NT2/D1 (cell line): ENCODE measurements at regions not wholly inside any gene's neighbourhood (a gene's known extent, or its start where the extent isn't known, plus 50 kb on each side); places are given as distances from the start of the nearest gene placed in this dataset.

Experiments
- DNase-seq: peaks from one replicate; pipeline ENCODE4 v3.0.0-alpha.2; 2011; ENCODE audit warnings: low read depth, low spot score
- H3K27me3 ChIP-seq: 2 replicates; pipeline ENCODE4 v1.6.0; 2011; ENCODE audit warnings: mild to moderate bottlenecking; ENCODE audit not compliant: insufficient read length, insufficient read depth
- H3K36me3 ChIP-seq: 2 replicates; pipeline ENCODE4 v1.6.1; 2011; ENCODE audit warnings: mild to moderate bottlenecking, low read length, mixed read lengths; ENCODE audit not compliant: insufficient read depth, insufficient read length
- H3K4me1 ChIP-seq: 2 replicates; pipeline ENCODE4 v1.5.1; 2011; ENCODE audit not compliant: insufficient read depth, insufficient read length
- H3K4me3 ChIP-seq: 2 replicates; pipeline ENCODE4 v1.5.1; 2011; ENCODE audit warnings: low read depth; ENCODE audit not compliant: insufficient read length
- H3K9ac ChIP-seq: 2 replicates; pipeline ENCODE4 v1.6.0; 2011; ENCODE audit warnings: low read depth; ENCODE audit not compliant: insufficient read length
- H3K9me3 ChIP-seq: 2 replicates; pipeline ENCODE4 v1.5.1; 2011; ENCODE audit warnings: mild to moderate bottlenecking, low read length; ENCODE audit not compliant: insufficient read depth
- SUZ12 ChIP-seq: IDR thresholded peaks from 2 replicates; pipeline ENCODE4 v1.6.1; 2011; ENCODE audit not compliant: insufficient read length, insufficient read depth; ENCODE audit errors: extremely low read depth
- YY1 ChIP-seq: IDR thresholded peaks from 2 replicates; pipeline ENCODE4 v1.6.1; 2011; ENCODE audit not compliant: insufficient read length, insufficient read depth
- ZNF274 ChIP-seq: IDR thresholded peaks from 2 replicates; pipeline ENCODE4 v1.6.1; 2011; ENCODE audit warnings: mild to moderate bottlenecking, low read depth, low read length

DNA sequence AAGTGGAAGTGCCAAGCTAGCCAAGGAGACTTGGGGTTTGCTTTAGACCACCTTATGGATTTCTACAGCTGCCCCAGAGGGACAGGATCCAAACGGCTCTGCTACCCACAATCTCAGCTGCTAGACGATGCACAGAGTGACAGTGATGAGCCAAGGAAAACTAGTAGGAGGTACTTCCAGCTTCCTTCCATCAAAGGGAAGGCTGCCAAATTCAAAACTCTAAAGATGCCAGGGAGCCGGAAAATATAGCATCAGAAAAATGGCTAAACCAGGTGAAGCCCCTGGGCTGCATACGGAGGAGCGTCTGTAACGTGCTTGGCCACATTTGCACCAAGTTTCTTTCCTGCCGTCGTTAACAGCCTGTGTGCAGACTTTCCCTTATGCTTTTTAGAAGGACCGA lies 245.5 kb upstream of the ZNF521 start:
- no peak for DNase-seq
- Histone ChIP-seq H3K36me3 (no peaks in the 10 kb centered on the region), H3K4me1 (no peaks in the 10 kb centered on the region), H3K4me3 (no peak overlapping the region), H3K9ac (no peak overlapping the region), H3K27me3 (no peaks in the 10 kb centered on the region), H3K9me3 (no peaks in the 10 kb centered on the region)
- TF ChIP-seq YY1 (no peak), SUZ12 (no peak), ZNF274 (no peak)

DNA sequence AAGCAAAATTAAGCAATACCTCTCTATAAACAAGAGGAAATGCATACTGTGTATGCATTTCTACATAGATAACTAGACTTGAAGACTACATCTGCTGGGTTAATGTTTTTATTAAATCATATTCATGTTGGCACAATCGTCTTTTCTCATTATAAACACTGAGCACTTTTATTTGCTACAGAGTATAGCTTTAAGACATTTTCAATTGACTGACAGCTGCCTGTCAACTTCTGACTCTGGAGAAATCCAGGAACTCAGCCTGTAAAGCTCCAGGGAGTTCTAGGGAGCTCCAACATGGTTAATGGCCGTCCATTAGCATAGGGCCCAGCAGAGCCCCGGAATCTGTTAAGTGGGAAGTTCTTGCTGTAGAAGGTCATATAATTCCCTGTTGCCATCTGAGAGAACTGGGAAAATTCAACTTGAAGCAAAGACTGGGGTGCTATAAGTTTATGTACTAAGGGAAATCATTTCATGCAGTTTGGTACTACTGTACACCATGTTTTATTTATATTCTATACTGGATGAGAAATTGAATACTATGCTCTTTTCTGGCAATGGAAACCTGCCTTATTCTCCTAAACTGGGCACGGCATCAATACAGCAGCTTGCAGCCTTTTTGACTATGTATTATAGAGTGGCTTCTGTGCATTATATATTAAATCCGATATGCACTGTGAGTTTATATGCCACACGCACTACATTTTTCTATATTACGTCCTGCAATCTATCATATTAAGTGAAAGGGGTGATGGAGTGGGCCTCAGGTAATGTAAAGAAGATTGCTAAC lies 243.5 kb upstream of the ZNF521 start:
- DNase-seq: no peak
- Histone ChIP-seq H3K4me1 (no peaks in the 10 kb centered on the region), H3K9me3 (no peaks in the 10 kb centered on the region), H3K9ac (no peak overlapping the region), H3K4me3 (no peak overlapping the region), H3K36me3 (no peaks in the 10 kb centered on the region), H3K27me3 (no peaks in the 10 kb centered on the region)
- TF ChIP-seq ZNF274 (no peak), SUZ12 (no peak), YY1 (no peak)

DNA sequence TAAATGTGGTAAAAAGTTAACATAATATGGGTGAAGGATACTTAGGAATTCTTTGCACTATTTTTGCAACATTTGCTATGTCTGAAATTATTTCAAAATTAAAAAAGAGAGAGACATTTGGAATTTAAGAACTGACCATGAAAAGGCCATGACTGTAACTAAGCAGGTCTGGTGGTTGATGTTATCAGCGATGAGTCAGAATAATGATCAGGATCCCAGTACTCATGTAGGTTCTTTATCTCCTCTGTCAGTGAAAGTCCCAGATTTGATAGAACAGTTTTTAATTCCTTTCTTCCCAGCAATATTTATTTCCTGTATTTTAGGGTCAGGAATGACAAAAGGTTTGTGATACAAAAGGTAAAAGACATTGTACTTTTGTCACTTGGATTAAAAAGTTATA lies 242.4 kb upstream of the ZNF521 start:
- Histone ChIP-seq H3K27me3 (no peaks in the 10 kb centered on the region), H3K9me3 (no peaks in the 10 kb centered on the region), H3K4me3 (no peak overlapping the region), H3K4me1 (no peaks in the 10 kb centered on the region), H3K9ac (no peak overlapping the region), H3K36me3 (no peaks in the 10 kb centered on the region)
- no peak for TF ChIP-seq SUZ12
- TF ChIP-seq ZNF274: no peak
- no peak for TF ChIP-seq YY1
- DNase-seq: no peak

DNA sequence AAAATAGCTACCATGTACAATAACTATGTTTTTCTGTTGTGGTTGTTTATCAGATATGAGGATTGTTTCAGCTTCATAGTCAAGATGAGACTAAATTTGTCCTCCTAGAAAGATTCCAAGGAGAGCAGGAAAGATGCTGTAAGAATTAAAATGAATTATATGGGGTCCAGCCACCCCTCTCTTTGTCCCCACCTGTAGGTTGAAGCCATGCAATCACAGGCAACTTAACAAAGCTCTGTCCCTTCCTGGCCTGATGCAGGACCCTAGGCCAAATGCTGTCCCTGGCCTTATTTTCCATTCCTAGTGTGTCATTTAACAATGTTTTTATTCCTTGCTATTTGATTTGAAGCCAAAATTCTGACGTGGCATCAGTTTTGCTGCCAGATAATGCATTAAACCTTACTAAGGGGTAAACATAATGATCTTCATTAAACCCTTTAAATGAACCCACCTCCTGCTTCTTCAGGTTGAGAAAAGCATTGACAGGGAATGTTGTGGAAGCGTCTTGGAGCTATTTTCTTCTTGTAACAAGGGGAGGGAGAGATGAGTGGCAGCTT lies 240.9 kb upstream of the ZNF521 start:
- H3K4me1 ChIP-seq: no peaks in the 10 kb centered on the region
- TF ChIP-seq ZNF274: no peak
- no peak for TF ChIP-seq YY1
- no peak for TF ChIP-seq SUZ12
- no peaks in the 10 kb centered on the region for H3K9me3 ChIP-seq
- no peaks in the 10 kb centered on the region for H3K27me3 ChIP-seq
- no peak for DNase-seq
- no peak overlapping the region for H3K4me3 ChIP-seq
- H3K36me3 ChIP-seq: no peaks in the 10 kb centered on the region
- no peak overlapping the region for H3K9ac ChIP-seq

DNA sequence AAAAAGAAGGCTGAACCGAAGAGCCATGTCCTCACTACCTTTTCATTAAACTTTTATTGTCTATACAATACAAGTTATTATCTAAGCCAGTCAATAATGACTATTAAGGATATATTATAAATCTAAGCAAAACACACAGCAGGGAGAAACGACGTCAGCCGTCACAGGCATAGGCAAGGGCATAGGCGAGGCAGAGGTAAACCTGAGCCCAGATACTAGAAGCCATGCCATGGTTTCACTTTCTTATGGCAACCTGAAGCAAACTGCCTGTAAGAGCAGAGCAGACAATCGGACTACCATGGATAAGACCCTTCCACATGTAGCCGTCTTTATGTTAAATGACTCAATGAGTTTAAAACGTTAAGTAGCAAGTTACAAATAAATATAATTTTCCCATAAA lies 238.5 kb upstream of the ZNF521 start:
- TF ChIP-seq ZNF274 (no peak), YY1 (no peak), SUZ12 (no peak)
- Histone ChIP-seq H3K4me1 (no peaks in the 10 kb centered on the region), H3K9ac (no peak overlapping the region), H3K27me3 (no peaks in the 10 kb centered on the region), H3K4me3 (no peak overlapping the region), H3K9me3 (no peaks in the 10 kb centered on the region), H3K36me3 (no peaks in the 10 kb centered on the region)
- no peak for DNase-seq

DNA sequence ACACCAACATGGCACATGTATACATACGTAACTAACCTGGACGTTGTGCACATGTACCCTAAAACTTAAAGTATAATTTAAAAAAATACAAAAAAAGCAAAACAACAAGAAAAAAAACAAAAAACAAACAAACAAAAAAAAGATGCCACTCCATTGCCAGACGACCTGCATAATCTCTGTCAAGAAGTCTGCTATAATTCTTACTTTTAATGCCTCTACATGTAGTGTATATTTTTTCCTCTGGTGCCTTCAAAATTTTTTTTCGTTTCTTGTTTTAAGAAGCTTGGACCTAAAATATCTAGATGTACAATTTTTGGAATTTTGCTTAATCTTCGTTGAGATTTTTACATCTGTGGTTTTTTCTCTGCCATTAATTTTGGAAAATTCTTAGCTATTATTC lies 235.6 kb upstream of the ZNF521 start:
- H3K4me3 ChIP-seq: no peak overlapping the region
- no peaks in the 10 kb centered on the region for H3K27me3 ChIP-seq
- no peak overlapping the region for H3K9ac ChIP-seq
- H3K9me3 ChIP-seq: no peaks in the 10 kb centered on the region
- no peaks in the 10 kb centered on the region for H3K4me1 ChIP-seq
- no peak for DNase-seq
- H3K36me3 ChIP-seq: no peaks in the 10 kb centered on the region
- TF ChIP-seq ZNF274 (no peak), YY1 (no peak), SUZ12 (no peak)

DNA sequence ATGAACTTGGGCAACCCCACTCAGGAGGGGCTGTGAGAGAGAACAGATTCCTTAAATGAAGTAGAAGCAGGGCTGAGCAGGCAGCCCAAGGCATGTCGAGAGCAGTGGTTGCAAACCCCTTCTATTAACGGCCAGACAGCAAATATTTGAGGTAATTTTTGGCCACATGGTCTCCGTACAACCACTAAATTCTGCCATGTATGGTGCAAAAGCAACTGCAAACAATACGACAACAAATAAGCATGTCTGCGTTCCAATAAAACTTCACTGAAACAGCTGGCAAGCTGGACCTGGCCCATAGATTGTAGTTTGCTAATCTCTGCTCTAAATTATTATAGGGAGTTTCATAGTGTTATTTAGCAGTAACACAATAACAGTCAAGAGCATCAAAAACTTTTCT lies 217.0 kb upstream of the ZNF521 start:
- Histone ChIP-seq H3K4me1 (no peaks in the 10 kb centered on the region), H3K9ac (no peak overlapping the region), H3K9me3 (no peaks in the 10 kb centered on the region), H3K36me3 (no peaks in the 10 kb centered on the region), H3K27me3 (no peaks in the 10 kb centered on the region), H3K4me3 (no peak overlapping the region)
- DNase-seq: no peak
- no peak for TF ChIP-seq SUZ12
